OCI-M2 (cell line): ENCODE measurements at regions not wholly inside any gene's neighbourhood (a gene's known extent, or its start where the extent isn't known, plus 50 kb on each side); places are given as distances from the start of the nearest gene placed in this dataset.

ENCODE experiments used
- DNase-seq: peaks from one replicate; lab custom pipeline; 2025; ENCODE audit not compliant: unreplicated experiment; lab: John Stamatoyannopoulos, UW

DNA sequence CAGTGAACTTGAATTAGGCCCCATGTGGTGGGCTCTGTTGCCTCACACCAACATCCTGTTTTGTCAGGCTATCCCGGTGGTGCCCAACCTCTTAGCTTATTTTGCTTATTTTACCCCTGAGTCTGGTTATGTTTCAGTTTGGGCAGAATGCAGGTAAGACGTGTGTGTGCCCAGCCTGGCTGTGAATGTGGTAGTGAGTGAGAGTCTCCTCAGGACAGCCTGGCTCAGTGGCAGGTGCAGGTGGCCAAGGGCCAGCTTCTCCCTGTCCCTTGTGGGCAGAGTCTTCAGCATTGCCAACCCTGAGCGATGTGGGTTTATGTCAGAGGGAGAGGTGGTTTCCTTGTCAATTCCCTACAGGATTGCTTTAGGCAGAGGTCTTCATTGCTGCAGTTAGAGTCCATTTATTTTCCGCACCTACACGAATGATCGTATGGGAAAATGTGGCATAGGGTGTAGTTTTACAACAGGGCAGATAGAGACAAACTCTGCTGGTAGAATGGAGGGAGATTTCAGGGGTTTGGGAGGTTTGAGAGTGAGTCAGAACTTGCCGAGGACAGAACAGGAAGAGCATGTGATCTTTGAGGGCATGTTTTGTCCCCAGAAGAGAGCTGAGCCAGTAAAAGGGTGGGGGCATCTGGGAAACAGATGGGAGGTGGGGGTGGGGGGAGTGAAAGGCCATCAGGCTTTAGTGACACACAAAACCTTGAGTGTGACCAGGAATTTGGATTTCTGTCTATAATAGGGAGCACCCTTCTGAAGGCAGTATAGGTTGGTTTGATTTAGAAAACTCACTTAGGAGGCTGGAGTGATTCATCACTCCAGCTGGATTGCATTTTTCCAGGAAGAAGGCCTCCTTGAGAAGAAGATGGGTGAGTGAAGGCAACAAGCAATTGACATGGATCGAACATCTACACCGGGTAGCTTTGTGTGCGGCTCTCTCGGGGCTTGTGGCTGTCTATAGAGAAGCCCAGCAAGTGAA is 156.2 kb upstream of the CELF4 start:
- no peak for DNase-seq

GRCh38 chr18:37720663-37721062 is 155.1 kb upstream of the CELF4 start:
- no peak for DNase-seq

GRCh38 chr18:37717656-37718055 is 152.1 kb upstream of the CELF4 start:
- DNase-seq, result no peak

DNA sequence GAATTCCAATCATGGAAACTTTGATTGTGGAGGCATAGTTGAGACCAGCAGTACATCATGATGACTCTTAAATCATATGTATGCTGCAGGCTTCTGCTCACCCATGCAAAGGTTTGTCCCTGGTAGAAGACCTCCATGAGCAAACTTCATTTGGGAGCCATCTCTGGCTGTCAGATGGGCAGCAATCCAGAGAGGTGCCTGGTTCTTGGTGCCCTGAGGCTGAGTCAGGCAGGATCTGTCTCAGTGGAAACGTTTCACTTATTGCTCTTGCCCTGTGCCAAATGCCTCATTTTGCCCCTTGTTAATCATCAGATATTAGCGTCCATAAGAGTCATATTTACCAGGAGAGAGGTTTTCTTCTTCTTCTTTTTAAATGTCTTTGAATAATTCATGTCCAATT is 151.5 kb upstream of the CELF4 start:
- DNase-seq, result no peak

GRCh38 chr18:37716106-37716735 is 150.6 kb upstream of the CELF4 start:
- no peak for DNase-seq

- DNase-seq, result no peak
Observed at GRCh38 chr18:37714691-37715090, 149.1 kb upstream of the CELF4 start.

- no peak for DNase-seq
Observed at GRCh38 chr18:37712776-37713175, 147.2 kb upstream of the CELF4 start.

DNA sequence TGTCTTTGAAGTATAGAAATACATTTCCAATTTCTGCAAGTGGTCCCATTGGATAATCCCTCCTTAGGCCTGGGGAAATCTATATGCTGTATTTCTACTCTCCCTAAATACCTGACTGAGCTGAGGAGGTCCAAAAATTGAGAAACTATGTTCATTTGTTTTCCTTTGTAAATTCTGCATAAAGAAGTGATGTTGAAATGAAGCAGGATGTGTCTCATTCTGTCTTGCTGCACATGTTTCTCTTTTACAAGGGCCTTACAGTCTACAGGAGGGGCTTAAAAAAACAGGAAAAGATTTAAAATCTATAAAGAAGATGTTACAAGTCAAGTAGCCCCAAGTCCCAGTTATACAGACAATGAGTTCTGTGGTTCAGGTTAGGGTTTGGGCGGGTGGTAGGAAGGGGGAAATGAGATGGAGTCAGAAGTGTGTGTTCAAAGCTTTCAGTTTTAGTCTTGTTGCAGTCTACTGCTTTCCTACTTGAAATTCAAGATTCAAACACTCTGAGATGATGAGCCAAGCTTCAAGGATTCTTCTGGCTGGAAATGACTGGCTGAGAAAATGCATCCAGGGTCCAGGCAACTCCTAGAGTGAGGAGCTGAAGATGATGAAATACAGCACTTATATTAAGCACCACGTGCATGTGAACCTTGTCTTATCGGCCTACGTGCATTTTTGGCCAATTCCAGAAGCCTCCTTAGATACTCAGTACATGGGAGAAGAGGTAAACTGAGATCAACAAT is 146.3 kb upstream of the CELF4 start:
- DNase-seq, result no peak

GRCh38 chr18:37710726-37711125 is 145.1 kb upstream of the CELF4 start:
- no peak for DNase-seq

DNA sequence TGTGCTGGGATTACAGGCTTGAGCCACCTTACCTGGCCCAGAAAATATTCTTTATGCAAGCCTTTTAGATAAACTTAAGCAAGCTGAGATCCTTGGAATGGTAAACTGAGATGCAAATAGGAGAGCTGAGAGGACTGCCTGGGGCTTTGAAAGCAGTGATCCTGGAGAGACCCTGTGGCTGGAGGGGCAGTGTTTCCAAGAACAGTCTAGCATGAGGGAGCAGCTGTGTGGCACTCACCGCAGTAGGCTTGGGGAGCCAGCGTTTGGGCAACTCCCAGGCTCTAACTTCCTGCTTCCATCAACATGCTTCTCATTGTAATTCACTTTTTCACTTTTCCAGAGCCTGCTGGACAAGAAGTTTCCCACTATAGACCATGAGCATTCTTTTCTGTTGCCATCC is 144.1 kb upstream of the CELF4 start:
- no peak for DNase-seq

DNA sequence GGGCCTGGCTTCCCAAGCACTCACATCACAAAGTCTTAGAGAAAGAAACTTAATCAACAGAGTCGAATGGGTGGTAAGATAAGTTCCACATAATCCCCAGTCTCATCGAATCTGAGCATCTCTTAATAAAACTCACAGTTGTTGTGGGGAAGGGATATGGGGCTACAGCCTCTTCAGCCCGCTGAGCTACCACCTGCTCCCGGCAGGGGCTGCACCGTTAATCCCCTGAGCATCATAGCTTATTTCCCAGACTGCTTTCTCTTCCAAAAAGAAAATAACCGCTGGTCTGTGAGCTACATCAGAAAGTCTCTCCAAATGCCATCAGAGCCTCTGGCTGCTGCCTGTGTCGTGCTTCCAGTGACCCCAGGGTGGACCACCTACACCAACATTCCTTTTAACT is 139.4 kb upstream of the CELF4 start:
- DNase-seq, result no peak

DNA sequence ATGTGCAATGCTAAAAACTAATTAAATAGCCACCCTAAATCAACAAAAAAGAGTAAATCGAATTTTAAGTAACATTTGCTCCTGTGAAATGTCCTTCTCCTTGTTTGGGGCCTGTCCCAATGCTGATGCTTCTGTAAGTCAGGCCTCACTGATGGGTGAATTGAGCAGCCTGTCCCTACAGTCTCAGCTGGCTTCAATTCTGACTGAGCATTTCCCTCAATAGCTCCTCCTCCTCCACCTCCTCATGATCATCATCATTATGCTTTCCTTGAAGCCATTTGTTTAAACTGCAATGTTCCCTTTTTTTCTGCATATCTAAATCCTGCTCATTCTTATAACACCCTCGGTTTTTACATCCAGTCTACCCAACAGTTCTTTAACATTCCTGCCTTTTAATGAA is 137.2 kb upstream of the CELF4 start:
- no peak for DNase-seq

- no peak for DNase-seq
Observed at GRCh38 chr18:37701967-37702366, 136.4 kb upstream of the CELF4 start.

- DNase-seq, result no peak
Observed at GRCh38 chr18:37698508-37699040, 133.0 kb upstream of the CELF4 start.

GRCh38 chr18:37694516-37694915 is 128.9 kb upstream of the CELF4 start:
- no peak for DNase-seq

DNA sequence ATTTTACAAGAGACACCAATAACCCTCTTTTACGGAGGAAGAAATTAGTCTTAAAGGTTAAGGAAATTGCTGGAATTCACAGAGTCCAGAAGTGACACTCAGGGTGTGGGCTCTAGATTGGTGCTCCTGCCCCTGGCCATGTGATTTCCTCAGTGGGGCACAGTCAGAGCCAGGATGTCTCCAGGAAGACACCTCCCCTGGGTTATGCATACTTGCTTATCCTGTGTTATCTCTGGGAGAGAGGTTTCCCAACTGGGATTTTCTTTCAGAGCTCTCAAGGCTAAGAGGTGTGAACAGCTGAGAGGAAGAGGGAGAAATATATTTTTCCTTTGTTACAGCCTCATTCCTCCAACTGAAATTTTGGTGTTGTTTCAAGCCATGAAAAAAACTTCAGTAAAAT is 125.6 kb upstream of the CELF4 start:
- no peak for DNase-seq

GRCh38 chr18:37689841-37690240 is 124.2 kb upstream of the CELF4 start:
- no peak for DNase-seq

GRCh38 chr18:37684590-37684989 is 119.0 kb upstream of the CELF4 start:
- DNase-seq, result no peak

GRCh38 chr18:37684183-37684582 is 118.6 kb upstream of the CELF4 start:
- no peak for DNase-seq

- DNase-seq, result no peak
Observed at GRCh38 chr18:37680911-37681310, 115.3 kb upstream of the CELF4 start.

DNA sequence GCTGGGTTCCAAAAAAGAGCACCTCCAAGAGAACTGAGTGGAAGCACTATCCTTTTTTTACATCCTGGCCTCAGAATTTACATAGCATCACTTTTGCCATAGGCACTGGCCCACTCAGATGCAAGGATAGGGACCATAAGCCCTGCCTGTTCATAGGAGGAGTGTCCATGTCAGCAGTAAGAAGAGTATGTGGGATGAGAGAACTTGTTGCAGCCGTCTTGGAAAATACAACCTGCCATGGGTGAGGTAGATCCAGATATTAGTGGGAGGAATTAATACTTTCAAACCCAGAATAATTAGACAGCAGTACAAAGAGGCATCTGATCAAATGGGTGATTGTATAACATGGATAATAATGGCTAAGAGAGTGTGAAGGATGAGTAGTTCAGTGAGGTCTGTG is 110.7 kb upstream of the CELF4 start:
- no peak for DNase-seq
